Upper lobe of left lung (tissue), 4 donors: ENCODE measurements at regions not wholly inside any gene's neighbourhood (a gene's known extent, or its start where the extent isn't known, plus 50 kb on each side); places are given as distances from the start of the nearest gene placed in this dataset.

Source experiments
- EP300 ChIP-seq, 4 donors: sonication (generic); formaldehyde crosslinking; IDR thresholded peaks; one replicate each; pipeline ENCODE4 v1.5.1; 2017; ENCODE audit warnings: antibody characterized with exemption in 4 of 4, control low read depth in 2 of 4
- POLR2A ChIP-seq, 4 donors: fragments of 450-650 bp; IDR thresholded peaks; one replicate each; pipeline ENCODE4 v1.5.1; 2016 to 2017; ENCODE audit warnings: antibody characterized with exemption in 4 of 4, mild to moderate bottlenecking in 2 of 4
- TF ChIP-seq, protein P1 (sequence below), 6 experiments: fragments of 450-650 bp in 4 of 6; fragments of 200-600 bp in 2 of 6; sonication (generic) in 2 of 6; IDR thresholded peaks; one replicate each; pipeline ENCODE4 v1.5.1; 2016 to 2019; ENCODE audit warnings: antibody characterized with exemption in 6 of 6

DNA sequence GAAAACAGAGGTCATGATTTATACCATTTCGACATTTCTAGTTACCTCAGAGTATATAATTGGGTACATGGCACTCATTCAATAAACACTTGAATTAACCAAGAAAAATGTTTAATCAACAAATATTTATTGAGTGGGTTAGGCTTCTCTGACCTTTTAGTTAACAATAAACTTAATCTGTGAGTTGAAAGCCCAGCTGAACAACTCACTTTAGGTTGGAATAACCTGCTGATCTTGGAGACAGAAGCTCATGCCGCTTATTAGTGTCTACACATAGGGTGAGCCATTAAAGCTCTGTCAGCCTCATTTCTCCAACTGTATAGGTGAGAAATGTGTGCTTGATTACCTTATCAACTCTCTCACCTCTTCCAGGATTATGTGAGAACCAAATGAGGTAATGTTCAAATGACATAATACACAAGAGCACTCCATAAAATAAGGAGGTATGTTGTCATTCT lies 98.2 kb upstream of the DTNBP1 start:
- TF ChIP-seq, protein P1, sequence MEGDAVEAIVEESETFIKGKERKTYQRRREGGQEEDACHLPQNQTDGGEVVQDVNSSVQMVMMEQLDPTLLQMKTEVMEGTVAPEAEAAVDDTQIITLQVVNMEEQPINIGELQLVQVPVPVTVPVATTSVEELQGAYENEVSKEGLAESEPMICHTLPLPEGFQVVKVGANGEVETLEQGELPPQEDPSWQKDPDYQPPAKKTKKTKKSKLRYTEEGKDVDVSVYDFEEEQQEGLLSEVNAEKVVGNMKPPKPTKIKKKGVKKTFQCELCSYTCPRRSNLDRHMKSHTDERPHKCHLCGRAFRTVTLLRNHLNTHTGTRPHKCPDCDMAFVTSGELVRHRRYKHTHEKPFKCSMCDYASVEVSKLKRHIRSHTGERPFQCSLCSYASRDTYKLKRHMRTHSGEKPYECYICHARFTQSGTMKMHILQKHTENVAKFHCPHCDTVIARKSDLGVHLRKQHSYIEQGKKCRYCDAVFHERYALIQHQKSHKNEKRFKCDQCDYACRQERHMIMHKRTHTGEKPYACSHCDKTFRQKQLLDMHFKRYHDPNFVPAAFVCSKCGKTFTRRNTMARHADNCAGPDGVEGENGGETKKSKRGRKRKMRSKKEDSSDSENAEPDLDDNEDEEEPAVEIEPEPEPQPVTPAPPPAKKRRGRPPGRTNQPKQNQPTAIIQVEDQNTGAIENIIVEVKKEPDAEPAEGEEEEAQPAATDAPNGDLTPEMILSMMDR (IDR thresholded peaks at IDR 0.05) = no peak
- TF ChIP-seq EP300 (IDR thresholded peaks at IDR 0.05) (no peak), POLR2A (IDR thresholded peaks at IDR 0.05) (no peak)
